Heart left ventricle (tissue), 13 donors: ENCODE measurements at regions not wholly inside any gene's neighbourhood (a gene's known extent, or its start where the extent isn't known, plus 50 kb on each side); places are given as distances from the start of the nearest gene placed in this dataset.
"Not testable (repeated sequence)": the region's sequence is repeated elsewhere in the genome, so short reads cannot be mapped to it uniquely, and the experiment has no call there.

Experiments used
- CTCF ChIP-seq, 12 donors: fragments of 200-600 bp; sonication (generic) in 4 of 12; IDR thresholded peaks; one replicate each; pipeline versions ENCODE4 v1.5.0 to v1.8.0; 2018 to 2022; ENCODE audit warnings: antibody characterized with exemption in 12 of 12, mild to moderate bottlenecking in 5 of 12
- POLR2A ChIP-seq, 2 donors: fragments of 450-650 bp; IDR thresholded peaks; one replicate each; pipeline ENCODE4 v1.6.1; 2017; ENCODE audit warnings: antibody characterized with exemption in 2 of 2, mild to moderate bottlenecking in 2 of 2, moderate library complexity in 2 of 2
- donor health status: ischemic (EF 13 %, LVEDD 7.1; RV severe dilation, severe dysfunction).
- donor health status: DM: no; HTN: yes; CAD: no.
- donor health status: DM: no; HTN: no; CAD: no.
- donor health status: ischemic (EF 25% LVEDD 6.9; RV normal size, moderate dysfunction).
- donor health status: ischemic (EF 25% LVEDD 5.7; RV mildly dilated, moderate dysfunction).
- donor health status: ischemic (EF 35%, LVEDD 5.7; RV mildly dilated, moderate dysfunction).
- donor health status: nonischemic (EF 11% LVEDD 7.7; RV severe dilation, severe dysfunction).
- donor health status: DM: yes; HTN: yes; CAD: no.
- donor health status: PGD.
- donor health status: ischemic (EF 29% LVEDD 5.4; RV normal size, mild dysfunction).
- donor health status: nonischemic (EF 23%, LVEDD 6.1; RV moderate dilation, normal function).

GRCh38 chr7:81437160-81437559 lies 332.7 kb downstream of the HGF start:
- not testable (repeated sequence) for TF ChIP-seq CTCF, POLR2A (IDR thresholded peaks at IDR 0.05)
